Endothelial cell of umbilical vein (primary cell): ENCODE measurements at regions not wholly inside any gene's neighbourhood (a gene's known extent, or its start where the extent isn't known, plus 50 kb on each side); places are given as distances from the start of the nearest gene placed in this dataset.

Experiments used
- BruUV-seq: library from RNA; stranded (reverse); fragments of 400-500 nt; replicated peaks from 2 replicates; lab custom pipeline; 2021; lab: Mats Ljungman, UMichigan
- CTCF ChIA-PET: fragments of 300-600, 350-600 bp; sonication (Branson Sonifier 250); formaldehyde crosslinking; loops from one replicate; lab custom pipeline; 2021; ENCODE audit warnings: antibody characterized with exemption, inconsistent platforms; lab: Charles Lee
- POLR2A ChIA-PET: fragments of 300-600, 350-600 bp; sonication (Branson Sonifier 250); formaldehyde crosslinking; loops from one replicate; lab custom pipeline; 2021; ENCODE audit warnings: antibody characterized with exemption, inconsistent platforms; lab: Charles Lee
- DNase-seq: peaks from one replicate; pipeline ENCODE4 v3.0.0-alpha.2; 2011; ENCODE audit warnings: low read depth, low spot score
- FAIRE-seq: peaks from 2 replicates; lab custom pipeline; 2011; peaks lifted over from hg19 to GRCh38; lab: Jason Lieb, UNC
- H2AFZ ChIP-seq: 2 replicates; pipeline ENCODE4 v1.6.0; 2012; ENCODE audit warnings: low read depth, low read length, control low read depth, inconsistent platforms
- H3K27ac ChIP-seq: 2 replicates; pipeline ENCODE4 v1.5.1; 2011; ENCODE audit warnings: low read depth, mild to moderate bottlenecking, control low read depth, low read length, moderate library complexity; ENCODE audit not compliant: insufficient read depth
- H3K27me3 ChIP-seq, 2 experiments: 2 replicates each; pipeline versions ENCODE4 v1.6.0 to v1.6.1; 2011; ENCODE audit warnings: low read length in 2 of 2, mixed read lengths in 1 of 2; ENCODE audit not compliant: control insufficient read depth in 2 of 2, insufficient read depth in 2 of 2
- H3K36me3 ChIP-seq, 2 experiments: 2 replicates in 1 of 2; 3 replicates in 1 of 2; pipeline ENCODE4 v1.5.1; 2011; ENCODE audit warnings: low read length in 2 of 2, mild to moderate bottlenecking in 1 of 2, moderate library complexity in 1 of 2; ENCODE audit not compliant: control insufficient read depth in 2 of 2, insufficient read depth in 2 of 2; ENCODE audit errors: extremely low read depth in 1 of 2
- H3K4me1 ChIP-seq: 3 replicates; pipeline ENCODE4 v1.5.1; 2011; ENCODE audit warnings: mild to moderate bottlenecking, low read length; ENCODE audit not compliant: control insufficient read depth, insufficient read depth; ENCODE audit errors: extremely low read depth
- H3K4me2 ChIP-seq: 2 replicates; pipeline ENCODE4 v1.6.1; 2011; ENCODE audit warnings: low read length, control low read depth, mixed read lengths; ENCODE audit not compliant: insufficient read depth
- H3K4me3 ChIP-seq, 3 experiments: fragments of 200-600 bp in 1 of 3; sonication (generic), shearing (Covaris generic) in 1 of 3; replicated peaks in 1 of 3; 2 replicates each; pipeline ENCODE4 v1.5.1; 2011 to 2016; ENCODE audit warnings: control low read depth in 3 of 3, low read length in 3 of 3, mild to moderate bottlenecking in 2 of 3, inconsistent platforms in 1 of 3, low read depth in 1 of 3, moderate library complexity in 1 of 3; ENCODE audit not compliant: insufficient read depth in 1 of 3
- H3K79me2 ChIP-seq: 2 replicates; pipeline ENCODE4 v1.6.0; 2012; ENCODE audit warnings: low read length, inconsistent platforms; ENCODE audit not compliant: control insufficient read depth, insufficient read depth
- H3K9ac ChIP-seq: replicated peaks from 2 replicates; pipeline ENCODE3; 2011; ENCODE audit warnings: low read length, control low read depth; ENCODE audit not compliant: insufficient read depth; ENCODE audit errors: extremely low read depth
- H3K9me1 ChIP-seq: replicated peaks from 3 replicates; pipeline ENCODE4 v1.6.0; 2011; ENCODE audit warnings: mild to moderate bottlenecking, low read length; ENCODE audit not compliant: control insufficient read depth, insufficient read depth; ENCODE audit errors: extremely low read depth
- H3K9me3 ChIP-seq: replicated peaks from 2 replicates; pipeline ENCODE4 v1.5.1; 2012; ENCODE audit warnings: low read length, inconsistent platforms; ENCODE audit not compliant: control insufficient read depth, insufficient read depth
- H4K20me1 ChIP-seq: replicated peaks from 2 replicates; pipeline ENCODE3; 2011; ENCODE audit warnings: mild to moderate bottlenecking, low read length; ENCODE audit not compliant: control insufficient read depth, insufficient read depth; ENCODE audit errors: extremely low read depth
- CTCF ChIP-seq, 2 donors: IDR thresholded peaks; 1 replicate in 1 of 2; 2 replicates in 1 of 2; pipeline ENCODE4 v1.5.1; 2011; ENCODE audit warnings: low read length in 2 of 2, mild to moderate bottlenecking in 2 of 2, moderate library complexity in 2 of 2, control low read depth in 1 of 2, inconsistent platforms in 1 of 2, low read depth in 1 of 2; ENCODE audit not compliant: insufficient read depth in 1 of 2; ENCODE audit errors: extremely low read depth in 1 of 2
- EZH2 ChIP-seq: IDR thresholded peaks from 2 replicates; pipeline ENCODE4 v1.6.1; 2012; ENCODE audit warnings: borderline replicate concordance, low read depth, mild to moderate bottlenecking, moderate library complexity, low read length, inconsistent platforms; ENCODE audit not compliant: severe bottlenecking
- FOS ChIP-seq: IDR thresholded peaks from 2 replicates; pipeline ENCODE4 v1.6.1; 2011; ENCODE audit warnings: mild to moderate bottlenecking, low read length, moderate library complexity, borderline replicate concordance; ENCODE audit not compliant: insufficient read depth
- GATA2 ChIP-seq: IDR thresholded peaks from 2 replicates; pipeline ENCODE4 v1.7.0; 2011; ENCODE audit warnings: low read depth, mild to moderate bottlenecking, moderate library complexity, mixed read lengths, low read length; ENCODE audit not compliant: insufficient read length, insufficient read depth
- JUN ChIP-seq: IDR thresholded peaks from 2 replicates; pipeline ENCODE4 v1.6.1; 2011; ENCODE audit warnings: borderline replicate concordance, low read depth; ENCODE audit not compliant: insufficient read length, insufficient read depth
- MAX ChIP-seq: IDR thresholded peaks from 2 replicates; pipeline ENCODE4 v1.6.1; 2011; ENCODE audit not compliant: insufficient read depth, insufficient read length
- MYC ChIP-seq: IDR thresholded peaks from one replicate; pipeline ENCODE4 v1.6.1; 2011; ENCODE audit warnings: mild to moderate bottlenecking, low read depth, low read length
- POLR2A ChIP-seq: IDR thresholded peaks from 2 replicates; pipeline ENCODE4 v1.6.1; 2012; ENCODE audit warnings: low read depth, mild to moderate bottlenecking, control low read depth, low read length
- POLR2AphosphoS5 ChIP-seq: IDR thresholded peaks from 2 replicates; pipeline ENCODE4 v1.6.1; 2012; ENCODE audit warnings: low read depth, mild to moderate bottlenecking, control low read depth, low read length, moderate library complexity; ENCODE audit not compliant: insufficient read depth
- dilution Hi-C: fragments of 300-500 bp; cut with MboI; formaldehyde crosslinking; loops from one replicate; pipeline ENCODE4 v1.15.0; 2019; ENCODE audit warnings: low sequenced_read_pairs; ENCODE audit not compliant: extremely low pct_ligation_motif_present
- intact Hi-C: fragments of 100-400 bp; cut with micrococcal nuclease; formaldehyde crosslinking; loops from one replicate; pipeline ENCODE4 v1.10.0; 2022

- no peaks in the 10 kb centered on the region for H3K79me2 ChIP-seq
- TF ChIP-seq MYC = no peak
- no peak for TF ChIP-seq POLR2A
- no peaks in the 10 kb centered on the region for H4K20me1 ChIP-seq
- dilution Hi-C loops = no loop called here
- CTCF ChIA-PET = no interaction called here
- H2AFZ ChIP-seq = no peak overlapping the region
- H3K4me3 ChIP-seq = no peak overlapping the region
- no peaks in the 10 kb centered on the region for H3K27me3 ChIP-seq
- no peaks in the 10 kb centered on the region for H3K9me3 ChIP-seq
- H3K27ac ChIP-seq = no peak overlapping the region
- H3K9ac ChIP-seq = no peak overlapping the region
- no peak overlapping the region for H3K4me2 ChIP-seq
- no peaks in the 10 kb centered on the region for H3K9me1 ChIP-seq
- intact Hi-C loops = no loop called here
- H3K4me1 ChIP-seq = no peaks in the 10 kb centered on the region
- no peak for FAIRE-seq
- no peaks in the 10 kb centered on the region for H3K36me3 ChIP-seq
- POLR2A ChIA-PET = interaction anchor here (0.6 kb wide), 1 partner anchor 110 kb away, joined by 3 read pairs; no protein-coding TSS in a partner anchor
- DNase-seq = no peak
- no TSS peak for BruUV-seq
Observed at GRCh38 chr20:53779822-53780221, 186.2 kb upstream of the ZNF217 start.

- no peak overlapping the region for H3K27ac ChIP-seq
- no peak overlapping the region for H3K4me2 ChIP-seq
- CTCF ChIA-PET = no interaction called here
- H3K9ac ChIP-seq = no peak overlapping the region
- intact Hi-C loops (no loop called here), dilution Hi-C loops (no loop called here)
- H3K9me1 ChIP-seq = no peaks in the 10 kb centered on the region
- TF ChIP-seq JUN = no peak
- TF ChIP-seq MYC = no peak
- TF ChIP-seq POLR2AphosphoS5 = no peak
- no peak for TF ChIP-seq GATA2
- TF ChIP-seq POLR2A = no peak
- TF ChIP-seq CTCF (IDR thresholded peaks at IDR 0.05; ENCODE audit: extremely low read depth in 1 of 2, insufficient read depth in 1 of 2, low read depth in 1 of 2, low read length in 2 of 2) = no peak
- no peak for TF ChIP-seq MAX
- TF ChIP-seq EZH2 = no peak
- no peak for TF ChIP-seq FOS
- BruUV-seq = no TSS peak
- no peak overlapping the region for H2AFZ ChIP-seq
- H3K4me1 ChIP-seq = peaks cover 8% of the 10 kb centered on the region
- no peaks in the 10 kb centered on the region for H3K79me2 ChIP-seq
- no peak for FAIRE-seq
- H4K20me1 ChIP-seq = no peaks in the 10 kb centered on the region
- POLR2A ChIA-PET = no interaction called here
- DNase-seq = no peak
- no peaks in the 10 kb centered on the region for H3K9me3 ChIP-seq
- no peak overlapping the region for H3K4me3 ChIP-seq
- no peaks in the 10 kb centered on the region for H3K27me3 ChIP-seq
- no peaks in the 10 kb centered on the region for H3K36me3 ChIP-seq
Observed at GRCh38 chr20:53778736-53779135, 185.1 kb upstream of the ZNF217 start.
